Activated T-cell treated with anti-CD3 and anti-CD28 coated beads for 1 hour (primary cell): ENCODE measurements at regions not wholly inside any gene's neighbourhood (a gene's known extent, or its start where the extent isn't known, plus 50 kb on each side); places are given as distances from the start of the nearest gene placed in this dataset.

Experiments
- DNase-seq: peaks from one replicate; pipeline ENCODE4 v3.0.0-alpha.2; 2020; ENCODE audit warnings: low read depth

GRCh38 chr3:59290358-59290757, 240.5 kb upstream of the CFAP20DC start:
- DNase-seq, result no peak

- no peak for DNase-seq
These were observed 240.0 kb upstream of the CFAP20DC start for GRCh38 chr3:59289831-59290230.

- DNase-seq, result no peak
These were observed 239.1 kb upstream of the CFAP20DC start for GRCh38 chr3:59288951-59289350.

- DNase-seq, result no peak
These were observed 237.1 kb upstream of the CFAP20DC start for GRCh38 chr3:59286791-59287531.

GRCh38 chr3:59285560-59285959, 235.7 kb upstream of the CFAP20DC start:
- DNase-seq, result no peak

GRCh38 chr3:59284926-59285325, 235.1 kb upstream of the CFAP20DC start:
- no peak for DNase-seq

- no peak for DNase-seq
These were observed 230.3 kb upstream of the CFAP20DC start for GRCh38 chr3:59280113-59280512.

GRCh38 chr3:59277816-59278215, 228.0 kb upstream of the CFAP20DC start:
- no peak for DNase-seq

GRCh38 chr3:59277201-59277600, 227.4 kb upstream of the CFAP20DC start:
- no peak for DNase-seq

GRCh38 chr3:59273976-59274375, 224.2 kb upstream of the CFAP20DC start:
- no peak for DNase-seq

GRCh38 chr3:59271971-59272370, 222.1 kb upstream of the CFAP20DC start:
- no peak for DNase-seq

- no peak for DNase-seq
These were observed 221.1 kb upstream of the CFAP20DC start for GRCh38 chr3:59270921-59271320.

GRCh38 chr3:59270209-59270608, 220.4 kb upstream of the CFAP20DC start:
- no peak for DNase-seq

GRCh38 chr3:59268170-59268569, 218.3 kb upstream of the CFAP20DC start:
- DNase-seq, result no peak

GRCh38 chr3:59267021-59267420, 217.2 kb upstream of the CFAP20DC start:
- no peak for DNase-seq

GRCh38 chr3:59266551-59266950, 216.7 kb upstream of the CFAP20DC start:
- DNase-seq, result no peak

- DNase-seq, result no peak
These were observed 215.7 kb upstream of the CFAP20DC start for GRCh38 chr3:59265566-59265965.

GRCh38 chr3:59264366-59264765, 214.5 kb upstream of the CFAP20DC start:
- DNase-seq, result no peak

GRCh38 chr3:59263152-59263551, 213.3 kb upstream of the CFAP20DC start:
- DNase-seq, result no peak

GRCh38 chr3:59262076-59262498, 212.3 kb upstream of the CFAP20DC start:
- DNase-seq, result no peak

- DNase-seq, result no peak
These were observed 211.2 kb upstream of the CFAP20DC start for GRCh38 chr3:59261009-59261408.

- no peak for DNase-seq
These were observed 208.9 kb upstream of the CFAP20DC start for GRCh38 chr3:59258550-59259260.

- no peak for DNase-seq
These were observed 207.7 kb upstream of the CFAP20DC start for GRCh38 chr3:59257506-59257905.

GRCh38 chr3:59256230-59256629, 206.4 kb upstream of the CFAP20DC start:
- DNase-seq, result no peak
